ENCODE measurements at regions not wholly inside any gene's neighbourhood (a gene's known extent, or its start where the extent isn't known, plus 50 kb on each side); places are given as distances from the start of the nearest gene placed in this dataset.
"Not testable (repeated sequence)": the region's sequence is repeated elsewhere in the genome, so short reads cannot be mapped to it uniquely, and the experiment has no call there.

DNA sequence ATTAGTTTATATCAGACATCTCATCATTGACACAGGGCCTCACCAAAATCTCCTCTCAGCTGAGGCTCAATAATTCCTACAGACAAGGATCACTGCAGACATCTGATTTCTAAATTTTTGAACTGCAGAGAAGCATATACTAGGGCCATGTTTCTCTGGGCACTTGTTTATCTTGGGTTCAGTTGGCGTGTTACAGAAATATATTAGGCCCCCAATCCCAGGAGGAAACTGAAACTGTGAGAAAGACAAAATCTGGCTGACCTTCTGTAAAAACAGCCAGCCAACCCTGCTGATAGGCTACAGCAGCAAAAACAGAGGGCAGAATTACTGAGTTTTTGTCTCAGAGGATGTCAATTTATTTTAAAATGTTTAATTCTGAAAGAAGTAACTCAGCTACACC lies 634.6 kb downstream of the ETNK1 start:
- CTCF ChIA-PET: no interaction called here
- Histone ChIP-seq H3K4me3 (ENCODE audit: control insufficient read depth in 1 of 2, extremely low read depth in 1 of 2, low read length in 1 of 2) (no peak overlapping the region), H3K27ac (ENCODE audit: low read length) (no peak overlapping the region), H3K9me3 (no peaks in the 10 kb centered on the region), H3K4me1 (ENCODE audit: control insufficient read depth in 1 of 2, extremely low read depth in 1 of 2, insufficient read depth in 2 of 2, low read length in 2 of 2) (no peaks in the 10 kb centered on the region), H3K36me3 (ENCODE audit: control insufficient read depth in 2 of 2, extremely low read depth in 1 of 2, insufficient read depth in 1 of 2, low read length in 1 of 2) (no peaks in the 10 kb centered on the region), H3K27me3 (replicated peaks in 1 of 2; ENCODE audit: control insufficient read depth in 2 of 2, extremely low read depth in 1 of 2, insufficient read depth in 2 of 2, low read length in 1 of 2) (no peaks in the 10 kb centered on the region)
- DNase-seq (no peak), ATAC-seq (replicated peaks in 1 of 4) (no peak)
- POLR2A ChIA-PET: interaction anchor here in 1 of 2 donors (0.6 kb wide), 1 partner anchor 37 kb away, joined by 3 read pairs; no protein-coding TSS in a partner anchor
- WGBS (ENCODE audit: insufficient coverage): 89% methylated on average over 1 of the region's 1 CpG
- Mint-ChIP-seq H3K9me3 (peaks cover 0 to 6% (median 5%) of the 10 kb centered on the region in 3 donors), H3K4me3 (no peak overlapping the region), H3K36me3 (no peaks in the 10 kb centered on the region), H3K27me3 (no peaks in the 10 kb centered on the region), H3K27ac (no peak overlapping the region), H3K4me1 (no peaks in the 10 kb centered on the region)

DNA sequence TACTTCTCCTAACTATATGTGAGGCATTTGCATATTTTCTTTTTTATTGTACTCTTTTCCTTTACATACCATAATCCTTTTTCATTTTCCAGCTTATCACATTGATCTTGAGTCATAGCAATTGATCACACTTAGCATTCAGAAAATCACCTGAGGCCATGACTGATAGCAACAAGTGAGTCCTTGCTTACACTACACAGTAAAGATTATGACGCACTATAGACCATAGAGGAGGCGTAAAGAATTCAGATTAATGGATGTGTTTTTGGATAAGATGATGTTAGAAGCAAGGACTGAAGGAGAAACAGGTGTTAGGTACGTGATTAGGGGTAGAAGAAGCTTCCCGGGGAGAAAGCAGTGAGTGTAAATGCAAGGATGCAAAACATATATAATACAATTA lies 637.7 kb downstream of the ETNK1 start:
- WGBS (ENCODE audit: insufficient coverage): no CpG with 5 or more reads among the region's 4 CpGs
- no peak overlapping the region for H3K4me3 Mint-ChIP-seq
- ATAC-seq (replicated peaks in 1 of 4) (no peak), DNase-seq (no peak)
- H3K4me1 Mint-ChIP-seq: no peaks in the 10 kb centered on the region
- H3K27me3 ChIP-seq (replicated peaks in 1 of 2; ENCODE audit: control insufficient read depth in 2 of 2, extremely low read depth in 1 of 2, insufficient read depth in 2 of 2, low read length in 1 of 2): no peaks in the 10 kb centered on the region
- H3K27ac Mint-ChIP-seq: no peak overlapping the region
- peaks cover 0 to 6% (median 5%) of the 10 kb centered on the region in 3 donors for H3K9me3 Mint-ChIP-seq
- H3K4me3 ChIP-seq (ENCODE audit: control insufficient read depth in 1 of 2, extremely low read depth in 1 of 2, low read length in 1 of 2): no peak overlapping the region
- no peaks in the 10 kb centered on the region for H3K27me3 Mint-ChIP-seq
- H3K9me3 ChIP-seq: no peaks in the 10 kb centered on the region
- H3K4me1 ChIP-seq (ENCODE audit: control insufficient read depth in 1 of 2, extremely low read depth in 1 of 2, insufficient read depth in 2 of 2, low read length in 2 of 2): no peaks in the 10 kb centered on the region
- H3K36me3 Mint-ChIP-seq: no peaks in the 10 kb centered on the region
- H3K36me3 ChIP-seq (ENCODE audit: control insufficient read depth in 2 of 2, extremely low read depth in 1 of 2, insufficient read depth in 1 of 2, low read length in 1 of 2): no peaks in the 10 kb centered on the region
- no peak overlapping the region for H3K27ac ChIP-seq (ENCODE audit: low read length)
- POLR2A ChIA-PET: no interaction called here
- CTCF ChIA-PET: no interaction called here

DNA sequence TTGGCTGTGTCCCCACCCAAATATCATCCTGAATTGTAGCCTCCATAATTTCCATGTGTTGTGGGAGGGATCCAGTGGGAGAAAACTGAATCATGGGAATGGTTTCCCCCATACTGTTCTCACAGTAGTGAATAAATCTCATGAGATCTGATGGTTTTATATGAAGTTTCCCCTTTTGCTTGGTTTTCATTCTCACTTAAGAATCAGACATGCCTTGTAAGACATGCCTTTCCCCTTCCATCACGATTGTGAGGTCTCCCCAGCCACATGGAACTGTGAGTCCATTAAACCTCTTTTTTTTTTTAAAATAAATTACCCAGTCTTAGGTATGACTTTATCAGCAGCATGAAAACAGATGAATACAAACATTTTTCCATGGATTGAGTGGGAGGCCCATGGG lies 652.9 kb downstream of the ETNK1 start:
- DNase-seq (no peak), ATAC-seq (replicated peaks in 1 of 4) (no peak)
- Histone ChIP-seq H3K4me1 (ENCODE audit: control insufficient read depth in 1 of 2, extremely low read depth in 1 of 2, insufficient read depth in 2 of 2, low read length in 2 of 2) (no peaks in the 10 kb centered on the region), H3K27me3 (replicated peaks in 1 of 2; ENCODE audit: control insufficient read depth in 2 of 2, extremely low read depth in 1 of 2, insufficient read depth in 2 of 2, low read length in 1 of 2) (no peaks in the 10 kb centered on the region), H3K27ac (ENCODE audit: low read length) (no peak overlapping the region), H3K9me3 (no peaks in the 10 kb centered on the region), H3K4me3 (ENCODE audit: control insufficient read depth in 1 of 2, extremely low read depth in 1 of 2, low read length in 1 of 2) (no peak overlapping the region), H3K36me3 (ENCODE audit: control insufficient read depth in 2 of 2, extremely low read depth in 1 of 2, insufficient read depth in 1 of 2, low read length in 1 of 2) (no peaks in the 10 kb centered on the region)
- Mint-ChIP-seq H3K9me3 (peaks cover 5 to 7% (median 6%) of the 10 kb centered on the region in 3 donors), H3K4me3 (no peak overlapping the region), H3K4me1 (no peaks in the 10 kb centered on the region), H3K27me3 (no peaks in the 10 kb centered on the region), H3K27ac (no peak overlapping the region), H3K36me3 (no peaks in the 10 kb centered on the region)
- CTCF ChIA-PET: no interaction called here
- POLR2A ChIA-PET: no interaction called here
- 17% methylated on average over 1 of the region's 1 CpG for WGBS (ENCODE audit: insufficient coverage)

DNA sequence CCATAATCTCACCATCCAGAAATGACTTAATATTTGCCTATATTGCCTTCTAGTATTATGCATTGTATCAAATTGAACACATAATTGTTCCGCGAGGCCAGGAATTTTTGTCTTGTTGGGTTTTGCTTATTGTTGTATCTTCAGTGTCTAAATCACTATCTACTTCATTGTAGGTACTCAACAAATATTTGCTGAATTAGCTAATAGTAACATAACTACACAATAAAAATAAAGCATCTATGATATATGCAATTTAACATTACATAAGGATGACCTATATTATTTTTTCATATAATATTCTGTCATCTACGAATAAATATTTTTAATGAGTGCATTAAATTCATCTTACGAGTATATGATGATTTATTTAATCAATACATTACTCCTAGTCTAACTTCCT lies 656.3 kb downstream of the ETNK1 start:
- no peak for DNase-seq
- H3K36me3 Mint-ChIP-seq: no peaks in the 10 kb centered on the region
- POLR2A ChIA-PET: interaction anchor here in 1 of 2 donors (0.6 kb wide), 1 partner anchor 19 kb away, joined by 3 read pairs; no protein-coding TSS in a partner anchor
- CTCF ChIA-PET: interaction anchor here in 1 of 2 donors (0.5 kb wide), 1 partner anchor 20 kb away, joined by 4 read pairs; no protein-coding TSS in a partner anchor
- Histone ChIP-seq H3K9me3 (no peaks in the 10 kb centered on the region), H3K27me3 (replicated peaks in 1 of 2; ENCODE audit: control insufficient read depth in 2 of 2, extremely low read depth in 1 of 2, insufficient read depth in 2 of 2, low read length in 1 of 2) (no peaks in the 10 kb centered on the region), H3K36me3 (ENCODE audit: control insufficient read depth in 2 of 2, extremely low read depth in 1 of 2, insufficient read depth in 1 of 2, low read length in 1 of 2) (no peaks in the 10 kb centered on the region), H3K4me3 (ENCODE audit: control insufficient read depth in 1 of 2, extremely low read depth in 1 of 2, low read length in 1 of 2) (no peak overlapping the region), H3K27ac (ENCODE audit: low read length) (no peak overlapping the region), H3K4me1 (ENCODE audit: control insufficient read depth in 1 of 2, extremely low read depth in 1 of 2, insufficient read depth in 2 of 2, low read length in 2 of 2) (no peaks in the 10 kb centered on the region)
- no peaks in the 10 kb centered on the region for H3K27me3 Mint-ChIP-seq
- H3K27ac Mint-ChIP-seq: no peak overlapping the region
- no CpG with 5 or more reads among the region's 4 CpGs for WGBS (ENCODE audit: insufficient coverage)
- H3K4me1 Mint-ChIP-seq: no peaks in the 10 kb centered on the region
- no peak overlapping the region for H3K4me3 Mint-ChIP-seq
- ATAC-seq (replicated peaks in 1 of 4): no peak
- peaks cover 4 to 22% (median 16%) of the 10 kb centered on the region in 3 donors for H3K9me3 Mint-ChIP-seq

DNA sequence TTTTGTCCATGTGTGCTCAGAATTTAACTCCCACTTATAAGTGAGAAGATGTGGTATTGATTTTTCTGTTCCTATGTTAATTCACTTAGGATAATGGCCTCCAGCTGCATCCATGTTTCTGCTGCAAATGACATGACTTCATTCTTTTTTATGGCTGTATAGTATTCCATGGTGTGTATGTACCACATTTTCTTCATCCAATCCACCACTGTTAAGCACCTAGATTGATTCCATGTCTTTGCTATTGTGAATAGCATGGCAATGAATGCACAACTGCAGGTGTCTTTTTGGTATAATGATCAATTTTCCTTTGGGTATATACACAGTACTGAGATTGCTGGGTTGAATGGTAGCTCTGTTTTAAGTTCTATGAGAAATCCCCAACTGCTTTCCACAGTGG lies 657.7 kb downstream of the ETNK1 start:
- peaks cover 7 to 24% (median 20%) of the 10 kb centered on the region in 3 donors for H3K9me3 Mint-ChIP-seq
- H3K27me3 ChIP-seq (replicated peaks in 1 of 2; ENCODE audit: control insufficient read depth in 2 of 2, extremely low read depth in 1 of 2, insufficient read depth in 2 of 2, low read length in 1 of 2): no peaks in the 10 kb centered on the region
- no peak overlapping the region for H3K27ac Mint-ChIP-seq
- H3K36me3 Mint-ChIP-seq: no peaks in the 10 kb centered on the region
- H3K4me1 Mint-ChIP-seq: no peaks in the 10 kb centered on the region
- ATAC-seq (replicated peaks in 1 of 4) (no peak), DNase-seq (no peak)
- no peak overlapping the region for H3K4me3 ChIP-seq (ENCODE audit: control insufficient read depth in 1 of 2, extremely low read depth in 1 of 2, low read length in 1 of 2)
- H3K9me3 ChIP-seq: no peaks in the 10 kb centered on the region
- no peaks in the 10 kb centered on the region for H3K27me3 Mint-ChIP-seq
- H3K36me3 ChIP-seq (ENCODE audit: control insufficient read depth in 2 of 2, extremely low read depth in 1 of 2, insufficient read depth in 1 of 2, low read length in 1 of 2): no peaks in the 10 kb centered on the region
- H3K27ac ChIP-seq (ENCODE audit: low read length): no peak overlapping the region
- no peak overlapping the region for H3K4me3 Mint-ChIP-seq
- POLR2A ChIA-PET: no interaction called here
- H3K4me1 ChIP-seq (ENCODE audit: control insufficient read depth in 1 of 2, extremely low read depth in 1 of 2, insufficient read depth in 2 of 2, low read length in 2 of 2): no peaks in the 10 kb centered on the region
- CTCF ChIA-PET: no interaction called here

DNA sequence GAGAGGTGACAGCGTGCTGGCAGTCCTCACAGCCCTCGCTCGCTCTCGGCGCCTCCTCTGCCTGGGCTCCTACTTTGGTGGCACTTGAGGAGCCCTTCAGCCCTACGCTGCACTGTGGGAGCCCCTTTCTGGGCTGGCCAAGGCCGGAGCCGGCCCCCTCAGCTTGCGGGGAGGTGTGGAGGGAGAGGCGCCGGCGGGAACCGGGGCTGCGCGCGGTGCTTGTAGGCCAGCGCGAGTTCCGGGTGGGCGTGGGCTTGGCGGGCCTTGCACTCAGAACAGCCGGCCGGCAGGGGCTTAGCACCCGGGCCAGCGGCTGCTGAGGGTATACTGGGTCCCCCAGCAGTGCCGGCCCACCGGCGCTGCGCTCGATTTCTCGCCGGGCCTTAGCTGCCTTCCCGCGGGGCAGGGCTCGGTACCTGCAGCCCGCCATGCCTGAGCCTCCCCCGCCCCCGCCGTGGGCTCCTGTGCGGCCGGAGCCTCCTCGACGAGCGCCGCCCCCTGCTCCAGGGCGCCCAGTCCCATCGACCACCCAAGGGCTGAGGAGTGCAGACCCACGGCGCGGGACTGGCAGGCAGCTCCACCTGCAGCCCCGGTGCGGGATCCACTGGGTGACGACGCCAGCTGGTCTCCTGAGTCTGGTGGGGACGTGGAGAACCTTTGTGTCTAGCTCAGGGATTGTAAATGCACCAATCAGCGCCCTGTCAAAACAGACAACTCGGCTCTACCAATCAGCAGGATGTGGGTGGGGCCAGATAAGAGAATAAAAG lies 661.0 kb downstream of the ETNK1 start:
- H3K4me3 ChIP-seq (ENCODE audit: control insufficient read depth in 1 of 2, extremely low read depth in 1 of 2, low read length in 1 of 2); H3K36me3 Mint-ChIP-seq; H3K9me3 ChIP-seq; H3K27me3 Mint-ChIP-seq; H3K36me3 ChIP-seq (ENCODE audit: control insufficient read depth in 2 of 2, extremely low read depth in 1 of 2, insufficient read depth in 1 of 2, low read length in 1 of 2); H3K27me3 ChIP-seq (replicated peaks in 1 of 2; ENCODE audit: control insufficient read depth in 2 of 2, extremely low read depth in 1 of 2, insufficient read depth in 2 of 2, low read length in 1 of 2); ATAC-seq (replicated peaks in 1 of 4); H3K27ac ChIP-seq (ENCODE audit: low read length); H3K4me1 Mint-ChIP-seq; H3K4me1 ChIP-seq (ENCODE audit: control insufficient read depth in 1 of 2, extremely low read depth in 1 of 2, insufficient read depth in 2 of 2, low read length in 2 of 2); CTCF ChIA-PET; POLR2A ChIA-PET; DNase-seq; H3K27ac Mint-ChIP-seq; H3K4me3 Mint-ChIP-seq: not testable (repeated sequence)
- 94% methylated on average over 50 of the region's 57 CpGs for WGBS (ENCODE audit: insufficient coverage)
- peaks cover 7 to 28% (median 25%) of the 10 kb centered on the region in 3 donors for H3K9me3 Mint-ChIP-seq

All from T-cell (primary cell).